T-helper 2 cell treated with Interferon-gamma antibody and Interleukin-4, amounts not matched to agents 5 μg/mL and 100 μg/mL, for 36 hours (primary cell): ENCODE measurements at regions not wholly inside any gene's neighbourhood (a gene's known extent, or its start where the extent isn't known, plus 50 kb on each side); places are given as distances from the start of the nearest gene placed in this dataset.

ENCODE experiments used
- DNase-seq: peaks from one replicate; pipeline ENCODE4 v3.0.0; 2021; ENCODE audit warnings: low spot score
- H3K27ac Mint-ChIP-seq: one replicate; pipeline ENCODE4 v1.8.0; 2021; ENCODE audit warnings: mild to moderate bottlenecking, mixed read lengths
- H3K27me3 Mint-ChIP-seq: one replicate; pipeline ENCODE4 v1.8.0; 2021; ENCODE audit warnings: low read depth, mixed read lengths
- H3K36me3 Mint-ChIP-seq: one replicate; pipeline ENCODE4 v1.8.0; 2021; ENCODE audit warnings: low read depth, mixed read lengths
- H3K4me1 Mint-ChIP-seq: one replicate; pipeline ENCODE4 v1.8.0; 2021; ENCODE audit warnings: low read depth, mixed read lengths
- H3K4me3 Mint-ChIP-seq: one replicate; pipeline ENCODE4 v1.8.0; 2022; ENCODE audit warnings: mild to moderate bottlenecking, moderate library complexity, mixed read lengths
- H3K9me3 Mint-ChIP-seq: one replicate; pipeline ENCODE4 v1.8.0; 2021; ENCODE audit warnings: mixed read lengths

GRCh38 chr13:91097269-91097668, 250.2 kb upstream of the MIR17HG start:
- Mint-ChIP-seq H3K36me3 (no peaks in the 10 kb centered on the region), H3K4me3 (no peak overlapping the region), H3K27ac (no peak overlapping the region), H3K4me1 (no peaks in the 10 kb centered on the region), H3K27me3 (no peaks in the 10 kb centered on the region), H3K9me3 (no peaks in the 10 kb centered on the region)
- no peak for DNase-seq

GRCh38 chr13:91099877-91100276, 247.6 kb upstream of the MIR17HG start:
- DNase-seq = no peak
- no peaks in the 10 kb centered on the region for H3K27me3 Mint-ChIP-seq
- H3K27ac Mint-ChIP-seq = no peak overlapping the region
- no peak overlapping the region for H3K4me3 Mint-ChIP-seq
- no peaks in the 10 kb centered on the region for H3K36me3 Mint-ChIP-seq
- H3K9me3 Mint-ChIP-seq = no peaks in the 10 kb centered on the region
- H3K4me1 Mint-ChIP-seq = no peaks in the 10 kb centered on the region

GRCh38 chr13:91100944-91101343, 246.5 kb upstream of the MIR17HG start:
- DNase-seq = no peak

GRCh38 chr13:91101381-91101780, 246.1 kb upstream of the MIR17HG start:
- H3K36me3 Mint-ChIP-seq = no peaks in the 10 kb centered on the region
- H3K4me1 Mint-ChIP-seq = no peaks in the 10 kb centered on the region
- no peak for DNase-seq
- no peak overlapping the region for H3K27ac Mint-ChIP-seq
- H3K9me3 Mint-ChIP-seq = no peaks in the 10 kb centered on the region
- no peaks in the 10 kb centered on the region for H3K27me3 Mint-ChIP-seq
- H3K4me3 Mint-ChIP-seq = no peak overlapping the region

More at GRCh38 chr13:91100944-91101343, 246.5 kb upstream of the MIR17HG start:
- Mint-ChIP-seq H3K27ac (no peak overlapping the region), H3K4me1 (no peaks in the 10 kb centered on the region), H3K36me3 (no peaks in the 10 kb centered on the region), H3K4me3 (no peak overlapping the region), H3K27me3 (no peaks in the 10 kb centered on the region), H3K9me3 (no peaks in the 10 kb centered on the region)

GRCh38 chr13:91105270-91105669, 242.2 kb upstream of the MIR17HG start:
- Mint-ChIP-seq H3K27me3 (no peaks in the 10 kb centered on the region), H3K4me1 (no peaks in the 10 kb centered on the region), H3K36me3 (no peaks in the 10 kb centered on the region), H3K4me3 (no peak overlapping the region), H3K27ac (no peak overlapping the region), H3K9me3 (no peaks in the 10 kb centered on the region)
- no peak for DNase-seq

GRCh38 chr13:91106565-91106964, 240.9 kb upstream of the MIR17HG start:
- DNase-seq = no peak
- Mint-ChIP-seq H3K27me3 (no peaks in the 10 kb centered on the region), H3K9me3 (no peaks in the 10 kb centered on the region), H3K4me3 (no peak overlapping the region), H3K27ac (no peak overlapping the region), H3K4me1 (no peaks in the 10 kb centered on the region), H3K36me3 (no peaks in the 10 kb centered on the region)

GRCh38 chr13:91108315-91108714, 239.2 kb upstream of the MIR17HG start:
- no peak for DNase-seq
- H3K27me3 Mint-ChIP-seq = no peaks in the 10 kb centered on the region
- H3K4me1 Mint-ChIP-seq = no peaks in the 10 kb centered on the region
- H3K36me3 Mint-ChIP-seq = no peaks in the 10 kb centered on the region
- H3K9me3 Mint-ChIP-seq = no peaks in the 10 kb centered on the region
- no peak overlapping the region for H3K4me3 Mint-ChIP-seq
- H3K27ac Mint-ChIP-seq = no peak overlapping the region

GRCh38 chr13:91111476-91112200, 235.8 kb upstream of the MIR17HG start:
- no peaks in the 10 kb centered on the region for H3K4me1 Mint-ChIP-seq
- H3K27ac Mint-ChIP-seq = no peak overlapping the region
- no peaks in the 10 kb centered on the region for H3K36me3 Mint-ChIP-seq
- no peaks in the 10 kb centered on the region for H3K9me3 Mint-ChIP-seq
- no peak for DNase-seq
- no peaks in the 10 kb centered on the region for H3K27me3 Mint-ChIP-seq
- no peak overlapping the region for H3K4me3 Mint-ChIP-seq

GRCh38 chr13:91112201-91112923, 235.1 kb upstream of the MIR17HG start:
- Mint-ChIP-seq H3K27me3 (no peaks in the 10 kb centered on the region), H3K27ac (no peak overlapping the region), H3K4me3 (no peak overlapping the region), H3K4me1 (no peaks in the 10 kb centered on the region), H3K36me3 (no peaks in the 10 kb centered on the region), H3K9me3 (no peaks in the 10 kb centered on the region)
- no peak for DNase-seq

- no peak overlapping the region for H3K4me3 Mint-ChIP-seq
- H3K9me3 Mint-ChIP-seq = no peaks in the 10 kb centered on the region
- DNase-seq = no peak
- no peaks in the 10 kb centered on the region for H3K36me3 Mint-ChIP-seq
- no peaks in the 10 kb centered on the region for H3K27me3 Mint-ChIP-seq
- no peak overlapping the region for H3K27ac Mint-ChIP-seq
- H3K4me1 Mint-ChIP-seq = no peaks in the 10 kb centered on the region
Observed at GRCh38 chr13:91112924-91113277, 234.6 kb upstream of the MIR17HG start.

- H3K27me3 Mint-ChIP-seq = no peaks in the 10 kb centered on the region
- no peaks in the 10 kb centered on the region for H3K4me1 Mint-ChIP-seq
- no peak overlapping the region for H3K4me3 Mint-ChIP-seq
- H3K9me3 Mint-ChIP-seq = no peaks in the 10 kb centered on the region
- no peaks in the 10 kb centered on the region for H3K36me3 Mint-ChIP-seq
- H3K27ac Mint-ChIP-seq = no peak overlapping the region
- no peak for DNase-seq
Observed at GRCh38 chr13:91115776-91116175, 231.7 kb upstream of the MIR17HG start.

- Mint-ChIP-seq H3K36me3 (no peaks in the 10 kb centered on the region), H3K4me1 (no peaks in the 10 kb centered on the region), H3K27me3 (no peaks in the 10 kb centered on the region), H3K9me3 (no peaks in the 10 kb centered on the region), H3K27ac (no peak overlapping the region), H3K4me3 (no peak overlapping the region)
- no peak for DNase-seq
Observed at GRCh38 chr13:91117351-91117750, 230.1 kb upstream of the MIR17HG start.

- no peaks in the 10 kb centered on the region for H3K36me3 Mint-ChIP-seq
- no peak overlapping the region for H3K27ac Mint-ChIP-seq
- no peak overlapping the region for H3K4me3 Mint-ChIP-seq
- H3K27me3 Mint-ChIP-seq = no peaks in the 10 kb centered on the region
- DNase-seq = no peak
- no peaks in the 10 kb centered on the region for H3K9me3 Mint-ChIP-seq
- H3K4me1 Mint-ChIP-seq = no peaks in the 10 kb centered on the region
Observed at GRCh38 chr13:91119643-91120042, 227.8 kb upstream of the MIR17HG start.

GRCh38 chr13:91122766-91123165, 224.7 kb upstream of the MIR17HG start:
- no peaks in the 10 kb centered on the region for H3K27me3 Mint-ChIP-seq
- no peaks in the 10 kb centered on the region for H3K9me3 Mint-ChIP-seq
- H3K4me3 Mint-ChIP-seq = no peak overlapping the region
- no peaks in the 10 kb centered on the region for H3K36me3 Mint-ChIP-seq
- no peak overlapping the region for H3K27ac Mint-ChIP-seq
- no peak for DNase-seq
- H3K4me1 Mint-ChIP-seq = no peaks in the 10 kb centered on the region
